NT2/D1 (cell line): ENCODE measurements at regions not wholly inside any gene's neighbourhood (a gene's known extent, or its start where the extent isn't known, plus 50 kb on each side); places are given as distances from the start of the nearest gene placed in this dataset.

ENCODE experiments used
- SUZ12 ChIP-seq: IDR thresholded peaks from 2 replicates; pipeline ENCODE4 v1.6.1; 2011; ENCODE audit not compliant: insufficient read length, insufficient read depth; ENCODE audit errors: extremely low read depth
- YY1 ChIP-seq: IDR thresholded peaks from 2 replicates; pipeline ENCODE4 v1.6.1; 2011; ENCODE audit not compliant: insufficient read length, insufficient read depth
- ZNF274 ChIP-seq: IDR thresholded peaks from 2 replicates; pipeline ENCODE4 v1.6.1; 2011; ENCODE audit warnings: mild to moderate bottlenecking, low read depth, low read length

- TF ChIP-seq ZNF274, result no peak
- TF ChIP-seq YY1, result no peak
- TF ChIP-seq SUZ12, result no peak
Observed at GRCh38 chr19:56971230-56971629, 130.7 kb upstream of the PEG3 start.
